K562 (cell line): ENCODE measurements at regions not wholly inside any gene's neighbourhood (a gene's known extent, or its start where the extent isn't known, plus 50 kb on each side); places are given as distances from the start of the nearest gene placed in this dataset.

Experiments
- ARID3B ChIP-seq: fragments of 250-450 bp; sonication (Bioruptor Pico); IDR thresholded peaks from 2 replicates; pipeline ENCODE4 v1.4.0; 2020; ENCODE audit warnings: borderline replicate concordance
- ATF4 ChIP-seq: fragments of 450-650 bp; formaldehyde crosslinking; IDR thresholded peaks from 2 replicates; pipeline ENCODE4 v1.4.0; 2022; ENCODE audit warnings: mild to moderate bottlenecking, moderate library complexity
- EP300 ChIP-seq: IDR thresholded peaks from 2 replicates; pipeline ENCODE4 v1.6.1; 2012; ENCODE audit warnings: low read length, improper control_type of control experiment
- FOXM1 ChIP-seq, 2 experiments: fragments of 450-650 bp in 1 of 2; sonication (generic) in 1 of 2; formaldehyde crosslinking in 1 of 2; IDR thresholded peaks; 2 replicates each; pipeline versions ENCODE4 v1.6.1 to v1.9.0; 2017 to 2022; ENCODE audit warnings: low read depth in 2 of 2, mild to moderate bottlenecking in 2 of 2, missing genetic modification reagents in 1 of 2, moderate library complexity in 1 of 2
- FOXO4 ChIP-seq: fragments of 450-650 bp; formaldehyde crosslinking; IDR thresholded peaks from 2 replicates; pipeline ENCODE4 v1.4.0; 2020; ENCODE audit warnings: mild to moderate bottlenecking, moderate library complexity
- GABPA ChIP-seq: fragments of 200-800 bp; sonication (Bioruptor generic); conservative IDR thresholded peaks from 2 replicates; pipeline ENCODE4 v1.6.1; 2016; ENCODE audit warnings: low read depth, missing genetic modification characterization, missing compliant biosample characterization
- HNRNPK ChIP-seq: fragments of 200-400 bp; formaldehyde crosslinking; IDR thresholded peaks from one replicate; pipeline ENCODE4 v1.6.1; 2018; ENCODE audit warnings: mild to moderate bottlenecking, low read depth, low read length; ENCODE audit not compliant: poor library complexity, severe bottlenecking
- KAT7 ChIP-seq: sonication (generic); formaldehyde crosslinking; IDR thresholded peaks from 2 replicates; pipeline ENCODE4 v1.8.0; 2022; ENCODE audit warnings: missing genetic modification reagents, mild to moderate bottlenecking, borderline replicate concordance
- MAFK ChIP-seq: IDR thresholded peaks from 2 replicates; pipeline ENCODE4 v1.6.1; 2011; ENCODE audit warnings: low read length, improper control_type of control experiment
- MTA3 ChIP-seq: fragments of 450-650 bp; formaldehyde crosslinking; IDR thresholded peaks from 2 replicates; pipeline ENCODE4 v1.6.1; 2017; ENCODE audit warnings: mild to moderate bottlenecking, borderline replicate concordance
- NCOA4 ChIP-seq: fragments of 450-650 bp; IDR thresholded peaks from 2 replicates; pipeline ENCODE4 v1.6.1; 2018; ENCODE audit warnings: mild to moderate bottlenecking; ENCODE audit not compliant: partially characterized antibody
- NFRKB ChIP-seq: fragments of 450-650 bp; IDR thresholded peaks from 2 replicates; pipeline ENCODE4 v1.6.1; 2016; ENCODE audit warnings: low read depth
- NFXL1 ChIP-seq: fragments of 450-650 bp; formaldehyde crosslinking; IDR thresholded peaks from 2 replicates; pipeline ENCODE4 v1.4.0; 2021; ENCODE audit warnings: mild to moderate bottlenecking
- RAD51 ChIP-seq: fragments of 450-650 bp; IDR thresholded peaks from 2 replicates; pipeline ENCODE4 v1.7.1; 2016; ENCODE audit warnings: low read depth, mild to moderate bottlenecking, borderline replicate concordance
- RB1 ChIP-seq: fragments of 450-650 bp; IDR thresholded peaks from 2 replicates; pipeline ENCODE4 v1.6.1; 2017; ENCODE audit warnings: low read depth, mild to moderate bottlenecking
- RBM39 ChIP-seq: fragments of 200-400 bp; formaldehyde crosslinking; optimal IDR thresholded peaks from 2 replicates; pipeline ENCODE3; 2018; ENCODE audit warnings: low read depth, low read length
- RHOXF2B ChIP-seq: fragments of 250-450 bp; sonication (Bioruptor Pico); conservative IDR thresholded peaks from 2 replicates; pipeline ENCODE4 v1.5.1; 2021
- SRSF7 ChIP-seq: fragments of 200-400 bp; formaldehyde crosslinking; optimal IDR thresholded peaks from 2 replicates; pipeline ENCODE3; 2017; ENCODE audit warnings: mild to moderate bottlenecking, low read depth, low read length
- XRCC5 ChIP-seq: fragments of 200-400 bp; formaldehyde crosslinking; IDR thresholded peaks from 2 replicates; pipeline ENCODE4 v1.6.1; 2017; ENCODE audit warnings: low read depth, mild to moderate bottlenecking, low read length
- ZNF12 ChIP-seq: sonication (generic); formaldehyde crosslinking; IDR thresholded peaks from 2 replicates; pipeline ENCODE4 v1.4.0; 2020; ENCODE audit warnings: mild to moderate bottlenecking, missing genetic modification reagents
- ZNF140 ChIP-seq: fragments of 250-450 bp; sonication (Bioruptor Pico); IDR thresholded peaks from 2 replicates; pipeline ENCODE4 v1.8.0; 2021; ENCODE audit warnings: moderate library complexity, mild to moderate bottlenecking, inconsistent platforms
- ZNF174 ChIP-seq: fragments of 250-450 bp; sonication (Bioruptor Pico); IDR thresholded peaks from 2 replicates; pipeline ENCODE4 v1.4.0; 2020; ENCODE audit warnings: mild to moderate bottlenecking
- ZNF696 ChIP-seq: fragments of 250-450 bp; sonication (Bioruptor Pico); conservative IDR thresholded peaks from 2 replicates; pipeline ENCODE4 v1.4.0; 2020; ENCODE audit warnings: mild to moderate bottlenecking, moderate library complexity
- ZNF766 ChIP-seq: fragments of 200-800 bp; sonication (Bioruptor generic); conservative IDR thresholded peaks from 2 replicates; pipeline ENCODE4 v1.6.1; 2016; ENCODE audit warnings: missing genetic modification characterization, missing compliant biosample characterization
- ZSCAN29 ChIP-seq: fragments of 450-650 bp; IDR thresholded peaks from 2 replicates; pipeline ENCODE4 v1.6.1; 2017

- TF ChIP-seq ATF4 (CRISPR knock-in tag) (no peak), RBM39 (no peak), NFRKB (no peak), FOXO4 (CRISPR knock-in tag) (no peak), SRSF7 (no peak), ARID3B (CRISPR knock-in tag) (no peak), XRCC5 (no peak), KAT7 (CRISPR knock-in tag) (peak; percentile 54; the same call in 1 of the 2 replicates), ZNF696 (CRISPR knock-in tag) (no peak), ZNF766 (CRISPR knock-in tag) (0 out of 2 replicates have a peak, but pooled peaks have one; percentile 59), MAFK (no peak), ZNF140 (CRISPR knock-in tag) (no peak), HNRNPK (no peak), FOXM1 (IDR thresholded peaks at IDR 0.05; ENCODE audit: low read depth) (0 out of 2 replicates have a peak, but pooled peaks have one; percentile 18), FOXM1 (CRISPR knock-in tag; IDR thresholded peaks at IDR 0.05; ENCODE audit: low read depth) (no peak), MTA3 (0 out of 2 replicates have a peak, but pooled peaks have one; percentile 35), RAD51 (no peak), ZNF174 (no peak), RHOXF2B (no peak), ZSCAN29 (no peak), RB1 (no peak), NFXL1 (CRISPR knock-in tag) (no peak), EP300 (peak; percentile 77), NCOA4 (no peak), GABPA (tag) (no peak), ZNF12 (CRISPR knock-in tag) (no peak)
Observed at GRCh38 chr2:16750175-16750924, 84.7 kb upstream of the CYRIA start (continued).
